ENCODE measurements at regions not wholly inside any gene's neighbourhood (a gene's known extent, or its start where the extent isn't known, plus 50 kb on each side); places are given as distances from the start of the nearest gene placed in this dataset.

- TF ChIP-seq, protein P1, sequence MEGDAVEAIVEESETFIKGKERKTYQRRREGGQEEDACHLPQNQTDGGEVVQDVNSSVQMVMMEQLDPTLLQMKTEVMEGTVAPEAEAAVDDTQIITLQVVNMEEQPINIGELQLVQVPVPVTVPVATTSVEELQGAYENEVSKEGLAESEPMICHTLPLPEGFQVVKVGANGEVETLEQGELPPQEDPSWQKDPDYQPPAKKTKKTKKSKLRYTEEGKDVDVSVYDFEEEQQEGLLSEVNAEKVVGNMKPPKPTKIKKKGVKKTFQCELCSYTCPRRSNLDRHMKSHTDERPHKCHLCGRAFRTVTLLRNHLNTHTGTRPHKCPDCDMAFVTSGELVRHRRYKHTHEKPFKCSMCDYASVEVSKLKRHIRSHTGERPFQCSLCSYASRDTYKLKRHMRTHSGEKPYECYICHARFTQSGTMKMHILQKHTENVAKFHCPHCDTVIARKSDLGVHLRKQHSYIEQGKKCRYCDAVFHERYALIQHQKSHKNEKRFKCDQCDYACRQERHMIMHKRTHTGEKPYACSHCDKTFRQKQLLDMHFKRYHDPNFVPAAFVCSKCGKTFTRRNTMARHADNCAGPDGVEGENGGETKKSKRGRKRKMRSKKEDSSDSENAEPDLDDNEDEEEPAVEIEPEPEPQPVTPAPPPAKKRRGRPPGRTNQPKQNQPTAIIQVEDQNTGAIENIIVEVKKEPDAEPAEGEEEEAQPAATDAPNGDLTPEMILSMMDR (conservative IDR thresholded peaks at IDR 0.05), result no peak
- TF ChIP-seq EZH2 (IDR thresholded peaks at IDR 0.05; ENCODE audit: low read depth), result no peak
Measured at GRCh38 chr7:137172105-137172590, 171.4 kb downstream of the PTN start.
